ENCODE measurements at regions not wholly inside any gene's neighbourhood (a gene's known extent, or its start where the extent isn't known, plus 50 kb on each side); places are given as distances from the start of the nearest gene placed in this dataset.

DNA sequence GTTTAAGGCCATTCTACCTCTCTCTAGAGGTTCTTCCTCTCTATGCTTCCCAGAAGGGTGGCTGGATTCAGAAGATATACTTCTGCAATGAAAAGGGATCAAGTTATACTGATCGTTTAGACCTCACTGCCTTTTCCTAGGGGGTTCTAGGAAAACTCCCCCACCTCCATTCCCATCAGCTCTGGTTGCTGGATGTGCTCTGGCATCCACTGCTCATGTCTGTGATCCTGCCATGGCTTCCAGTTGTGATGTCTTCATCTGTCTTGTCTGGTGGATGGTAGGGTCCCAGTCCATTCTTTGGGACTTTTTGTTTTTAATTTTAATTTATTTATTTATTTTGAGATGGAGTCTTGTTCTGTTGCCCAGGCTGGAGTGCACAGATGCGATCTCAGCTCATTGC, 118.4 kb downstream of the BTBD3 start:
- no peak for ATAC-seq
- Histone ChIP-seq H3K4me3 (no peak overlapping the region), H3K27me3 (no peaks in the 10 kb centered on the region), H3K4me1 (peaks cover 0 to 6% (median 0%) of the 10 kb centered on the region in 9 donors), H3K27ac (no peak overlapping the region), H3K36me3 (no peaks in the 10 kb centered on the region), H3K9me3 (no peaks in the 10 kb centered on the region)
- DNase-seq: no peak
- intact Hi-C loops (cut with DNase I): no loop called here
- 86 to 87% methylated on average over 2 of the region's 2 CpGs for WGBS, 2 donors
- TF ChIP-seq, protein P1, sequence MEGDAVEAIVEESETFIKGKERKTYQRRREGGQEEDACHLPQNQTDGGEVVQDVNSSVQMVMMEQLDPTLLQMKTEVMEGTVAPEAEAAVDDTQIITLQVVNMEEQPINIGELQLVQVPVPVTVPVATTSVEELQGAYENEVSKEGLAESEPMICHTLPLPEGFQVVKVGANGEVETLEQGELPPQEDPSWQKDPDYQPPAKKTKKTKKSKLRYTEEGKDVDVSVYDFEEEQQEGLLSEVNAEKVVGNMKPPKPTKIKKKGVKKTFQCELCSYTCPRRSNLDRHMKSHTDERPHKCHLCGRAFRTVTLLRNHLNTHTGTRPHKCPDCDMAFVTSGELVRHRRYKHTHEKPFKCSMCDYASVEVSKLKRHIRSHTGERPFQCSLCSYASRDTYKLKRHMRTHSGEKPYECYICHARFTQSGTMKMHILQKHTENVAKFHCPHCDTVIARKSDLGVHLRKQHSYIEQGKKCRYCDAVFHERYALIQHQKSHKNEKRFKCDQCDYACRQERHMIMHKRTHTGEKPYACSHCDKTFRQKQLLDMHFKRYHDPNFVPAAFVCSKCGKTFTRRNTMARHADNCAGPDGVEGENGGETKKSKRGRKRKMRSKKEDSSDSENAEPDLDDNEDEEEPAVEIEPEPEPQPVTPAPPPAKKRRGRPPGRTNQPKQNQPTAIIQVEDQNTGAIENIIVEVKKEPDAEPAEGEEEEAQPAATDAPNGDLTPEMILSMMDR (IDR thresholded peaks at IDR 0.05): no peak

DNA sequence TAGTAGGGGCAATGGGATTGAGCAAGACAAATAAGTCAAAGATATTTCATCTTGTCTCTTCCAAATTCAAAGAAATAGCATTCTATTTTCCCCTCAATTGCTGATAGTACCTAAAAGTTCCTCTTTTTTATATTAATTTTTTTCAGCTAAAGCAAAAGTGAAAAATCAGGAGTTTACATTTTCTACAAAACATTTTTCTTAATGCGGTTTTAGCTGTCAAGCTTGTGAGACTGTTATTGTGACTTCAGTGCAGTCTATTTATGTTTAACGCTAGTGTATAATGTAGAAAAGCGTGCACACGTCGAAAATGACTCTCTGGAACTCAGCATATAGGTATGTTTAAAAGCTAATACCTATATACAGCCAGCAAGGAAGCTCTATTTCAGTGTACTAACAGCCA, 119.8 kb downstream of the BTBD3 start:
- intact Hi-C loops (cut with DNase I): no loop called here
- TF ChIP-seq, protein P1 (IDR thresholded peaks at IDR 0.05): no peak
- H3K4me1 ChIP-seq: peaks cover 0 to 6% (median 0%) of the 10 kb centered on the region in 9 donors
- DNase-seq (no peak), ATAC-seq (no peak)
- no peak overlapping the region for H3K4me3 ChIP-seq
- no peaks in the 10 kb centered on the region for H3K9me3 ChIP-seq
- H3K36me3 ChIP-seq: no peaks in the 10 kb centered on the region
- 75 to 77% methylated on average over 5 of the region's 5 CpGs for WGBS, 2 donors
- no peak overlapping the region for H3K27ac ChIP-seq
- no peaks in the 10 kb centered on the region for H3K27me3 ChIP-seq

DNA sequence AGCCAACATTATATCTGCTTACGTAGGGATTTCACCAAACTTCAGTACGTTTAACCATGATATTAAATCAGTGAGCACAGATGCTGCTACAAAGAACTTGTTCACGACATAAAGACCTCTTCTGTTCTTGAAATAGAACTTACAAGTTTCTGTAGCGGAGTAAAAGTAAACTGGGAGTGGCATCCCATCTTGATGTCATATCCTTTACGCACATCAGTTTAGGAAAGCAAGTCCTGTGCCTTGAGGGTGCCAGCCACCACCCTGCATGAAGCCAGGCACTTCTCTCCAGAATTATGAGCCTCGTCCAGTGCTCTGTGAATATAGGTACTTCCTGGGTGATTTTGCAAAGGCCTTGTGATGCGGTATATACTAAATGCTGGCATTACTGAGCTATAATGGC, 122.6 kb downstream of the BTBD3 start:
- Histone ChIP-seq H3K27me3 (no peaks in the 10 kb centered on the region), H3K36me3 (no peaks in the 10 kb centered on the region), H3K4me3 (no peak overlapping the region), H3K27ac (no peak overlapping the region), H3K9me3 (no peaks in the 10 kb centered on the region), H3K4me1 (peaks cover 0 to 6% (median 0%) of the 10 kb centered on the region in 9 donors)
- intact Hi-C loops (cut with DNase I): no loop called here
- ATAC-seq (no peak), DNase-seq (no peak)
- 86 to 88% methylated on average over 7 of the region's 7 CpGs for WGBS, 2 donors
- TF ChIP-seq, protein P1 (IDR thresholded peaks at IDR 0.05): no peak

DNA sequence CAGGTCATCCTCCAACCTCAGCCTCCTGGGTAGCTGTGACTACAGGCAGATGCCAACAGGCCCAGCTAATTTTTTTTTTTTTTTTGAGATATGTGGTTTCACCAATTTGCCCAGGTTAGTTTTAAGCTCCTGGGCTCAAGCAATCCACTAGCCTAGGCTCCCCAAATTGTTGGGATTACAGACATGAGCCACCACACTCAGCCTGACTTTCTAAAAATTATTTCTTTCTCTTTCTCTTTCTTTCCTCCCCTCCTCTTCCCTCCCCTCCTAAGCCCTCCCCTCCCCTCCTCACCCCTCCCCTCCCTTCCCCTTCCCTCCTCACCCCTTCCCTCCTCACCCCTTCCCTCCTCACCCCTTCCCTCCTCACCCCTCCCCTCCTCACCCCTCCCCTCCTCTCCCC, 127.3 kb downstream of the BTBD3 start:
- TF ChIP-seq, protein P1 (IDR thresholded peaks at IDR 0.05): no peak
- ATAC-seq: no peak
- H3K27me3 ChIP-seq: no peaks in the 10 kb centered on the region
- H3K9me3 ChIP-seq: no peaks in the 10 kb centered on the region
- H3K36me3 ChIP-seq: no peaks in the 10 kb centered on the region
- H3K27ac ChIP-seq: no peak overlapping the region
- H3K4me3 ChIP-seq: no peak overlapping the region
- no peak for DNase-seq
- no peaks in the 10 kb centered on the region for H3K4me1 ChIP-seq
- intact Hi-C loops (cut with DNase I): no loop called here

Measured in heart right ventricle (tissue), 16 donors.